ENCODE measurements at regions not wholly inside any gene's neighbourhood (a gene's known extent, or its start where the extent isn't known, plus 50 kb on each side); places are given as distances from the start of the nearest gene placed in this dataset.

DNA sequence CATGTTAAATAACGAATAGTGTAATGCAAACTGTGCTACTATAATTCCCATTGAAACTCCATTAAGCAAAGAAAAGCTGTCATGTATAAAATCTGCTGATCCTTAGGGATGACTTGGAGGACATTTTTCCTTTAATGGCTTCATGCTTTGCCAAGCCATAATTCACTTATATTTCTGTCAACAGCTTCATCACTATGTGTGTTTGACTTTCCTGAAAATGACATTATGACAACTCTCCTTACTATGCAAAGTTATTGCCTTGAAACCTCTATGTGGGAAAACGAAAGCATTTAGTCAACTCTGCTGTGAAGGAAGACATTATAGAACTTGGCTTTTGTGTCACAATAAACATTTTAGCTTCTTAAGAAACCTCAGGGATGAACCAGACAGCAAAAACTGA lies 210.5 kb downstream of the GRXCR1 start:
- Mint-ChIP-seq H3K27me3 (ENCODE audit: insufficient read depth, low read depth, poor library complexity) (no peaks in the 10 kb centered on the region), H3K4me1 (no peaks in the 10 kb centered on the region), H3K4me3 (no peak overlapping the region), H3K36me3 (ENCODE audit: low read depth) (no peaks in the 10 kb centered on the region), H3K9me3 (no peaks in the 10 kb centered on the region; the same call in 1 of the 3 replicates), H3K27ac (no peak overlapping the region)
- Histone ChIP-seq H3K9me2 (ENCODE audit: insufficient read depth) (peaks cover 3% of the 10 kb centered on the region; the same call in 1 of the 2 replicates), H3K79me2 (replicated peaks; ENCODE audit: insufficient read depth) (no peaks in the 10 kb centered on the region), H4K20me1 (replicated peaks; ENCODE audit: insufficient read depth) (no peaks in the 10 kb centered on the region), H3K27ac (ENCODE audit: low read depth) (no peak overlapping the region), H2AFZ (no peak overlapping the region), H3K36me3 (ENCODE audit: insufficient read depth) (no peaks in the 10 kb centered on the region), H3K27me3 (ENCODE audit: insufficient read depth) (no peaks in the 10 kb centered on the region), H3K4me3 (no peak overlapping the region), H3K4me2 (no peak overlapping the region), H3F3A (replicated peaks; ENCODE audit: low read depth) (no peaks in the 10 kb centered on the region), H3K4me1 (ENCODE audit: insufficient read depth) (0 out of 2 replicates have a peak, but pooled peaks cover 4% of the 10 kb centered on the region)
- no peak for TF ChIP-seq EZH2 (IDR thresholded peaks at IDR 0.05; ENCODE audit: low read depth, unreplicated experiment)
- TF ChIP-seq, protein P1, sequence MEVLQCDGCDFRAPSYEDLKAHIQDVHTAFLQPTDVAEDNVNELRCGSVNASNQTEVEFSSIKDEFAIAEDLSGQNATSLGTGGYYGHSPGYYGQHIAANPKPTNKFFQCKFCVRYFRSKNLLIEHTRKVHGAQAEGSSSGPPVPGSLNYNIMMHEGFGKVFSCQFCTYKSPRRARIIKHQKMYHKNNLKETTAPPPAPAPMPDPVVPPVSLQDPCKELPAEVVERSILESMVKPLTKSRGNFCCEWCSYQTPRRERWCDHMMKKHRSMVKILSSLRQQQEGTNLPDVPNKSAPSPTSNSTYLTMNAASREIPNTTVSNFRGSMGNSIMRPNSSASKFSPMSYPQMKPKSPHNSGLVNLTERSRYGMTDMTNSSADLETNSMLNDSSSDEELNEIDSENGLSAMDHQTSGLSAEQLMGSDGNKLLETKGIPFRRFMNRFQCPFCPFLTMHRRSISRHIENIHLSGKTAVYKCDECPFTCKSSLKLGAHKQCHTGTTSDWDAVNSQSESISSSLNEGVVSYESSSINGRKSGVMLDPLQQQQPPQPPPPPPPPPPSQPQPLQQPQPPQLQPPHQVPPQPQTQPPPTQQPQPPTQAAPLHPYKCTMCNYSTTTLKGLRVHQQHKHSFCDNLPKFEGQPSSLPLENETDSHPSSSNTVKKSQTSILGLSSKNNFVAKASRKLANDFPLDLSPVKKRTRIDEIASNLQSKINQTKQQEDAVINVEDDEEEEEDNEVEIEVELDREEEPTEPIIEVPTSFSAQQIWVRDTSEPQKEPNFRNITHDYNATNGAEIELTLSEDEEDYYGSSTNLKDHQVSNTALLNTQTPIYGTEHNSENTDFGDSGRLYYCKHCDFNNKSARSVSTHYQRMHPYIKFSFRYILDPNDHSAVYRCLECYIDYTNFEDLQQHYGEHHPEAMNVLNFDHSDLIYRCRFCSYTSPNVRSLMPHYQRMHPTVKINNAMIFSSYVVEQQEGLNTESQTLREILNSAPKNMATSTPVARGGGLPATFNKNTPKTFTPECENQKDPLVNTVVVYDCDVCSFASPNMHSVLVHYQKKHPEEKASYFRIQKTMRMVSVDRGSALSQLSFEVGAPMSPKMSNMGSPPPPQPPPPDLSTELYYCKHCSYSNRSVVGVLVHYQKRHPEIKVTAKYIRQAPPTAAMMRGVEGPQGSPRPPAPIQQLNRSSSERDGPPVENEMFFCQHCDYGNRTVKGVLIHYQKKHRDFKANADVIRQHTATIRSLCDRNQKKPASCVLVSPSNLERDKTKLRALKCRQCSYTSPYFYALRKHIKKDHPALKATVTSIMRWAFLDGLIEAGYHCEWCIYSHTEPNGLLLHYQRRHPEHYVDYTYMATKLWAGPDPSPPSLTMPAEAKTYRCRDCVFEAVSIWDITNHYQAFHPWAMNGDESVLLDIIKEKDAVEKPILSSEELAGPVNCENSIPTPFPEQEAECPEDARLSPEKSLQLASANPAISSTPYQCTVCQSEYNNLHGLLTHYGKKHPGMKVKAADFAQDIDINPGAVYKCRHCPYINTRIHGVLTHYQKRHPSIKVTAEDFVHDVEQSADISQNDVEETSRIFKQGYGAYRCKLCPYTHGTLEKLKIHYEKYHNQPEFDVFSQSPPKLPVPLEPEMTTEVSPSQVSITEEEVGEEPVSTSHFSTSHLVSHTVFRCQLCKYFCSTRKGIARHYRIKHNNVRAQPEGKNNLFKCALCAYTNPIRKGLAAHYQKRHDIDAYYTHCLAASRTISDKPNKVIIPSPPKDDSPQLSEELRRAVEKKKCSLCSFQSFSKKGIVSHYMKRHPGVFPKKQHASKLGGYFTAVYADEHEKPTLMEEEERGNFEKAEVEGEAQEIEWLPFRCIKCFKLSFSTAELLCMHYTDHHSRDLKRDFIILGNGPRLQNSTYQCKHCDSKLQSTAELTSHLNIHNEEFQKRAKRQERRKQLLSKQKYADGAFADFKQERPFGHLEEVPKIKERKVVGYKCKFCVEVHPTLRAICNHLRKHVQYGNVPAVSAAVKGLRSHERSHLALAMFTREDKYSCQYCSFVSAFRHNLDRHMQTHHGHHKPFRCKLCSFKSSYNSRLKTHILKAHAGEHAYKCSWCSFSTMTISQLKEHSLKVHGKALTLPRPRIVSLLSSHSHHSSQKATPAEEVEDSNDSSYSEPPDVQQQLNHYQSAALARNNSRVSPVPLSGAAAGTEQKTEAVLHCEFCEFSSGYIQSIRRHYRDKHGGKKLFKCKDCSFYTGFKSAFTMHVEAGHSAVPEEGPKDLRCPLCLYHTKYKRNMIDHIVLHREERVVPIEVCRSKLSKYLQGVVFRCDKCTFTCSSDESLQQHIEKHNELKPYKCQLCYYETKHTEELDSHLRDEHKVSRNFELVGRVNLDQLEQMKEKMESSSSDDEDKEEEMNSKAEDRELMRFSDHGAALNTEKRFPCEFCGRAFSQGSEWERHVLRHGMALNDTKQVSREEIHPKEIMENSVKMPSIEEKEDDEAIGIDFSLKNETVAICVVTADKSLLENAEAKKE (CRISPR knock-in tag; IDR thresholded peaks at IDR 0.05): no peak
- no peak for TF ChIP-seq POLR2AphosphoS5 (IDR thresholded peaks at IDR 0.05; ENCODE audit: low read depth)
- TF ChIP-seq NANOG (IDR thresholded peaks at IDR 0.05; ENCODE audit: borderline replicate concordance): no peak
- no peak for TF ChIP-seq EZH2phosphoT487 (IDR thresholded peaks at IDR 0.05; ENCODE audit: unreplicated experiment)
- TF ChIP-seq STAT1 (IDR thresholded peaks at IDR 0.05; ENCODE audit: unreplicated experiment): no peak
- TF ChIP-seq, protein P2, sequence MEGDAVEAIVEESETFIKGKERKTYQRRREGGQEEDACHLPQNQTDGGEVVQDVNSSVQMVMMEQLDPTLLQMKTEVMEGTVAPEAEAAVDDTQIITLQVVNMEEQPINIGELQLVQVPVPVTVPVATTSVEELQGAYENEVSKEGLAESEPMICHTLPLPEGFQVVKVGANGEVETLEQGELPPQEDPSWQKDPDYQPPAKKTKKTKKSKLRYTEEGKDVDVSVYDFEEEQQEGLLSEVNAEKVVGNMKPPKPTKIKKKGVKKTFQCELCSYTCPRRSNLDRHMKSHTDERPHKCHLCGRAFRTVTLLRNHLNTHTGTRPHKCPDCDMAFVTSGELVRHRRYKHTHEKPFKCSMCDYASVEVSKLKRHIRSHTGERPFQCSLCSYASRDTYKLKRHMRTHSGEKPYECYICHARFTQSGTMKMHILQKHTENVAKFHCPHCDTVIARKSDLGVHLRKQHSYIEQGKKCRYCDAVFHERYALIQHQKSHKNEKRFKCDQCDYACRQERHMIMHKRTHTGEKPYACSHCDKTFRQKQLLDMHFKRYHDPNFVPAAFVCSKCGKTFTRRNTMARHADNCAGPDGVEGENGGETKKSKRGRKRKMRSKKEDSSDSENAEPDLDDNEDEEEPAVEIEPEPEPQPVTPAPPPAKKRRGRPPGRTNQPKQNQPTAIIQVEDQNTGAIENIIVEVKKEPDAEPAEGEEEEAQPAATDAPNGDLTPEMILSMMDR (conservative IDR thresholded peaks at IDR 0.05; ENCODE audit: low read depth in 2 of 2): no peak
- TF ChIP-seq REST (IDR thresholded peaks at IDR 0.05; ENCODE audit: unreplicated experiment): no peak
- no peak for TF ChIP-seq ZNF331 (CRISPR knock-in tag; IDR thresholded peaks at IDR 0.05; ENCODE audit: low read depth)
- TF ChIP-seq, protein P3, sequence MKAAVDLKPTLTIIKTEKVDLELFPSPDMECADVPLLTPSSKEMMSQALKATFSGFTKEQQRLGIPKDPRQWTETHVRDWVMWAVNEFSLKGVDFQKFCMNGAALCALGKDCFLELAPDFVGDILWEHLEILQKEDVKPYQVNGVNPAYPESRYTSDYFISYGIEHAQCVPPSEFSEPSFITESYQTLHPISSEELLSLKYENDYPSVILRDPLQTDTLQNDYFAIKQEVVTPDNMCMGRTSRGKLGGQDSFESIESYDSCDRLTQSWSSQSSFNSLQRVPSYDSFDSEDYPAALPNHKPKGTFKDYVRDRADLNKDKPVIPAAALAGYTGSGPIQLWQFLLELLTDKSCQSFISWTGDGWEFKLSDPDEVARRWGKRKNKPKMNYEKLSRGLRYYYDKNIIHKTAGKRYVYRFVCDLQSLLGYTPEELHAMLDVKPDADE (IDR thresholded peaks at IDR 0.05): no peak
- no peak for TF ChIP-seq CREB1 (CRISPR knock-in tag; IDR thresholded peaks at IDR 0.05; ENCODE audit: low read depth)
- no peak for TF ChIP-seq JUNB (IDR thresholded peaks at IDR 0.05; ENCODE audit: unreplicated experiment)
- no peak for TF ChIP-seq ZNF114 (CRISPR knock-in tag; IDR thresholded peaks at IDR 0.05)
- DNase-seq (ENCODE audit: low spot score) (no peak), ATAC-seq (no peak)

Data from GM23338 (cell line).